ENCODE measurements at regions not wholly inside any gene's neighbourhood (a gene's known extent, or its start where the extent isn't known, plus 50 kb on each side); places are given as distances from the start of the nearest gene placed in this dataset.

DNA sequence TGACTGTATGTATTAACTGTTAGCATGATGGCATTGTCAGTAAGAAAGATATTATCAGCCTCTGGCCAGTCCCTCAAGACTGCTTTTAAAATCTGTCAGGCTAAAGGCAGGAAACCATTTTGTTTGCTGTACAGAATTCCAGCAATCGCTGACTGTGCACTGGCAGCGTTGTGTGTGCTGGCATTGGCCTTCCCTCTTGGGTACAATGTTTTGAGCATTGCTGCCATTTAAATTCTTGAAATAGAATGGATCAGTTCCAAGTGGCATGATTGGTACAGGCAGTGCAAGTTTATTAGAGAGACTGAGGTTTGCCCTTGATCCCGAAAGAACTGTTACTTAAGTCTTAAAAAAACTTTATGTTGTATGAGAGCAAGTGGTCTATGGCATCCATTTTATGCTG, 788.7 kb downstream of the OTOL1 start (continued):
- TF ChIP-seq, protein P1, sequence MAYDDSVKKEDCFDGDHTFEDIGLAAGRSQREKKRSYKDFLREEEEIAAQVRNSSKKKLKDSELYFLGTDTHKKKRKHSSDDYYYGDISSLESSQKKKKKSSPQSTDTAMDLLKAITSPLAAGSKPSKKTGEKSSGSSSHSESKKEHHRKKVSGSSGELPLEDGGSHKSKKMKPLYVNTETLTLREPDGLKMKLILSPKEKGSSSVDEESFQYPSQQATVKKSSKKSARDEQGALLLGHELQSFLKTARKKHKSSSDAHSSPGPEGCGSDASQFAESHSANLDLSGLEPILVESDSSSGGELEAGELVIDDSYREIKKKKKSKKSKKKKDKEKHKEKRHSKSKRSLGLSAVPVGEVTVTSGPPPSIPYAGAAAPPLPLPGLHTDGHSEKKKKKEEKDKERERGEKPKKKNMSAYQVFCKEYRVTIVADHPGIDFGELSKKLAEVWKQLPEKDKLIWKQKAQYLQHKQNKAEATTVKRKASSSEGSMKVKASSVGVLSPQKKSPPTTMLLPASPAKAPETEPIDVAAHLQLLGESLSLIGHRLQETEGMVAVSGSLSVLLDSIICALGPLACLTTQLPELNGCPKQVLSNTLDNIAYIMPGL (CRISPR knock-in tag; IDR thresholded peaks at IDR 0.05): no peak
- TF ChIP-seq TCF7 (CRISPR knock-in tag; IDR thresholded peaks at IDR 0.05; ENCODE audit: low read depth): no peak
- TF ChIP-seq, protein P2, sequence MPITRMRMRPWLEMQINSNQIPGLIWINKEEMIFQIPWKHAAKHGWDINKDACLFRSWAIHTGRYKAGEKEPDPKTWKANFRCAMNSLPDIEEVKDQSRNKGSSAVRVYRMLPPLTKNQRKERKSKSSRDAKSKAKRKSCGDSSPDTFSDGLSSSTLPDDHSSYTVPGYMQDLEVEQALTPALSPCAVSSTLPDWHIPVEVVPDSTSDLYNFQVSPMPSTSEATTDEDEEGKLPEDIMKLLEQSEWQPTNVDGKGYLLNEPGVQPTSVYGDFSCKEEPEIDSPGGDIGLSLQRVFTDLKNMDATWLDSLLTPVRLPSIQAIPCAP (CRISPR knock-in tag; IDR thresholded peaks at IDR 0.05): no peak
- TF ChIP-seq, protein P3, sequence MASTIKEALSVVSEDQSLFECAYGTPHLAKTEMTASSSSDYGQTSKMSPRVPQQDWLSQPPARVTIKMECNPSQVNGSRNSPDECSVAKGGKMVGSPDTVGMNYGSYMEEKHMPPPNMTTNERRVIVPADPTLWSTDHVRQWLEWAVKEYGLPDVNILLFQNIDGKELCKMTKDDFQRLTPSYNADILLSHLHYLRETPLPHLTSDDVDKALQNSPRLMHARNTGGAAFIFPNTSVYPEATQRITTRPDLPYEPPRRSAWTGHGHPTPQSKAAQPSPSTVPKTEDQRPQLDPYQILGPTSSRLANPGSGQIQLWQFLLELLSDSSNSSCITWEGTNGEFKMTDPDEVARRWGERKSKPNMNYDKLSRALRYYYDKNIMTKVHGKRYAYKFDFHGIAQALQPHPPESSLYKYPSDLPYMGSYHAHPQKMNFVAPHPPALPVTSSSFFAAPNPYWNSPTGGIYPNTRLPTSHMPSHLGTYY (CRISPR knock-in tag; IDR thresholded peaks at IDR 0.05): no peak
- TF ChIP-seq, protein P4, sequence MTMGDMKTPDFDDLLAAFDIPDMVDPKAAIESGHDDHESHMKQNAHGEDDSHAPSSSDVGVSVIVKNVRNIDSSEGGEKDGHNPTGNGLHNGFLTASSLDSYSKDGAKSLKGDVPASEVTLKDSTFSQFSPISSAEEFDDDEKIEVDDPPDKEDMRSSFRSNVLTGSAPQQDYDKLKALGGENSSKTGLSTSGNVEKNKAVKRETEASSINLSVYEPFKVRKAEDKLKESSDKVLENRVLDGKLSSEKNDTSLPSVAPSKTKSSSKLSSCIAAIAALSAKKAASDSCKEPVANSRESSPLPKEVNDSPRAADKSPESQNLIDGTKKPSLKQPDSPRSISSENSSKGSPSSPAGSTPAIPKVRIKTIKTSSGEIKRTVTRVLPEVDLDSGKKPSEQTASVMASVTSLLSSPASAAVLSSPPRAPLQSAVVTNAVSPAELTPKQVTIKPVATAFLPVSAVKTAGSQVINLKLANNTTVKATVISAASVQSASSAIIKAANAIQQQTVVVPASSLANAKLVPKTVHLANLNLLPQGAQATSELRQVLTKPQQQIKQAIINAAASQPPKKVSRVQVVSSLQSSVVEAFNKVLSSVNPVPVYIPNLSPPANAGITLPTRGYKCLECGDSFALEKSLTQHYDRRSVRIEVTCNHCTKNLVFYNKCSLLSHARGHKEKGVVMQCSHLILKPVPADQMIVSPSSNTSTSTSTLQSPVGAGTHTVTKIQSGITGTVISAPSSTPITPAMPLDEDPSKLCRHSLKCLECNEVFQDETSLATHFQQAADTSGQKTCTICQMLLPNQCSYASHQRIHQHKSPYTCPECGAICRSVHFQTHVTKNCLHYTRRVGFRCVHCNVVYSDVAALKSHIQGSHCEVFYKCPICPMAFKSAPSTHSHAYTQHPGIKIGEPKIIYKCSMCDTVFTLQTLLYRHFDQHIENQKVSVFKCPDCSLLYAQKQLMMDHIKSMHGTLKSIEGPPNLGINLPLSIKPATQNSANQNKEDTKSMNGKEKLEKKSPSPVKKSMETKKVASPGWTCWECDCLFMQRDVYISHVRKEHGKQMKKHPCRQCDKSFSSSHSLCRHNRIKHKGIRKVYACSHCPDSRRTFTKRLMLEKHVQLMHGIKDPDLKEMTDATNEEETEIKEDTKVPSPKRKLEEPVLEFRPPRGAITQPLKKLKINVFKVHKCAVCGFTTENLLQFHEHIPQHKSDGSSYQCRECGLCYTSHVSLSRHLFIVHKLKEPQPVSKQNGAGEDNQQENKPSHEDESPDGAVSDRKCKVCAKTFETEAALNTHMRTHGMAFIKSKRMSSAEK (CRISPR knock-in tag; IDR thresholded peaks at IDR 0.05; ENCODE audit: borderline replicate concordance): no peak

DNA sequence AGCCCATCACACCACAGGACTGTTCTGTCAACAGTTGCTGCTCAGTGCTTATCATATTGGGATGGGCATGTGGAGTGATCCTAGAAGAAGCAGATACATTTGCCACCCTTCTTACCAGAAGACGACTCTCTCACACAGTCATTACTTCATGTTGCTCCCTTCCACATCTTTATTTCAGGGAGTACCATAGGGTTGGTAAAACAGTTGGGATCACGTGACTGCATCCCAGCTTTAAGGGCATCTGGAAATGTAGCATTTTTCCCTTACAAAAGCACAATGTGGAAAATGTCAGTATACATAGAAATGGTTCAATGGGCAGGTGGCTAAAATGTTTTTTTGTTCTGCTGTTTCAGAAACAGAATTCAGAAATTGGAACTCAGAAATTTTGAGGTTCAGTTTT, 791.0 kb downstream of the OTOL1 start:
- ChIA-PET CTCF (no interaction called here), POLR2A (no interaction called here)
- no peaks in the 10 kb centered on the region for H3K27me3 Mint-ChIP-seq (ENCODE audit: low read depth)
- TF ChIP-seq MXD4 (CRISPR knock-in tag; IDR thresholded peaks at IDR 0.05; ENCODE audit: borderline replicate concordance): no peak
- no peak for TF ChIP-seq ZBTB21 (CRISPR knock-in tag; IDR thresholded peaks at IDR 0.05; ENCODE audit: borderline replicate concordance)
- no peak for TF ChIP-seq TCF7 (CRISPR knock-in tag; IDR thresholded peaks at IDR 0.05; ENCODE audit: low read depth)
- no peak for TF ChIP-seq GTF2I (CRISPR knock-in tag; conservative IDR thresholded peaks at IDR 0.05)
- no peak for TF ChIP-seq ATF1 (CRISPR knock-in tag; IDR thresholded peaks at IDR 0.05)
- 0 out of 2 replicates have a peak, but pooled peaks cover 6% of the 10 kb centered on the region for H3K9me3 Mint-ChIP-seq
- H3K36me3 Mint-ChIP-seq: peaks cover 2% of the 10 kb centered on the region; the same call in 1 of the 2 replicates
- ATAC-seq: no peak
- no peak overlapping the region for H3K4me3 Mint-ChIP-seq
- H3K27ac Mint-ChIP-seq: no peak overlapping the region
- H3K4me1 Mint-ChIP-seq: 0 out of 2 replicates have a peak, but pooled peaks cover 2% of the 10 kb centered on the region
- no peak for DNase-seq (ENCODE audit: low spot score)

DNA sequence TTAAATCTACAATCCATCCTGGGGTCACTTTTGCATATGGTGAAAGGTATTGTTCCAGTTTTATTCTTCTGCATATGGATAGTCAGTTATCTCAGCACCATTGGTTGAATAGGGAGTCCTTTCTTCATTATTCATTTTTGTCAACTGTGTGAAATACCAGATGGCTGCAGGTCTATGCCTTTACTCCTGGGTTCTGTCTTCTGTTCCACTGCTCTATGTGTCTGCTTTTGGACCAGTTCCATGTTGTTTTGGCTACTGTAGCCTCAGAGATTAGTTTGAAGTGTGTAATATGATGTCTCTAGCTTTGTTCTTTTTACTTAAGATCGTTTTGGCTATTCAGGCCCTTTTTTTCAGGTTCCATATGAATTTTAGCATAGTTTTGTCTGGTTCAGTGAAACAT, 795.8 kb downstream of the OTOL1 start:
- ATAC-seq (no peak), DNase-seq (ENCODE audit: low spot score) (no peak)
- H3K4me1 Mint-ChIP-seq: peaks cover 5% of the 10 kb centered on the region; the same call in 1 of the 2 replicates
- H3K27ac Mint-ChIP-seq: no peak overlapping the region
- TF ChIP-seq GRHL2 (CRISPR knock-in tag; IDR thresholded peaks at IDR 0.05; ENCODE audit: insufficient replicate concordance, severe bottlenecking): no peak
- TF ChIP-seq, protein P5, sequence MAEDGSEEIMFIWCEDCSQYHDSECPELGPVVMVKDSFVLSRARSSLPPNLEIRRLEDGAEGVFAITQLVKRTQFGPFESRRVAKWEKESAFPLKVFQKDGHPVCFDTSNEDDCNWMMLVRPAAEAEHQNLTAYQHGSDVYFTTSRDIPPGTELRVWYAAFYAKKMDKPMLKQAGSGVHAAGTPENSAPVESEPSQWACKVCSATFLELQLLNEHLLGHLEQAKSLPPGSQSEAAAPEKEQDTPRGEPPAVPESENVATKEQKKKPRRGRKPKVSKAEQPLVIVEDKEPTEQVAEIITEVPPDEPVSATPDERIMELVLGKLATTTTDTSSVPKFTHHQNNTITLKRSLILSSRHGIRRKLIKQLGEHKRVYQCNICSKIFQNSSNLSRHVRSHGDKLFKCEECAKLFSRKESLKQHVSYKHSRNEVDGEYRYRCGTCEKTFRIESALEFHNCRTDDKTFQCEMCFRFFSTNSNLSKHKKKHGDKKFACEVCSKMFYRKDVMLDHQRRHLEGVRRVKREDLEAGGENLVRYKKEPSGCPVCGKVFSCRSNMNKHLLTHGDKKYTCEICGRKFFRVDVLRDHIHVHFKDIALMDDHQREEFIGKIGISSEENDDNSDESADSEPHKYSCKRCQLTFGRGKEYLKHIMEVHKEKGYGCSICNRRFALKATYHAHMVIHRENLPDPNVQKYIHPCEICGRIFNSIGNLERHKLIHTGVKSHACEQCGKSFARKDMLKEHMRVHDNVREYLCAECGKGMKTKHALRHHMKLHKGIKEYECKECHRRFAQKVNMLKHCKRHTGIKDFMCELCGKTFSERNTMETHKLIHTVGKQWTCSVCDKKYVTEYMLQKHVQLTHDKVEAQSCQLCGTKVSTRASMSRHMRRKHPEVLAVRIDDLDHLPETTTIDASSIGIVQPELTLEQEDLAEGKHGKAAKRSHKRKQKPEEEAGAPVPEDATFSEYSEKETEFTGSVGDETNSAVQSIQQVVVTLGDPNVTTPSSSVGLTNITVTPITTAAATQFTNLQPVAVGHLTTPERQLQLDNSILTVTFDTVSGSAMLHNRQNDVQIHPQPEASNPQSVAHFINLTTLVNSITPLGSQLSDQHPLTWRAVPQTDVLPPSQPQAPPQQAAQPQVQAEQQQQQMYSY (CRISPR knock-in tag; IDR thresholded peaks at IDR 0.05): no peak
- TF ChIP-seq RORB (CRISPR knock-in tag; IDR thresholded peaks at IDR 0.05): no peak
- TF ChIP-seq MXD4 (CRISPR knock-in tag; IDR thresholded peaks at IDR 0.05; ENCODE audit: borderline replicate concordance): no peak
- no peak for TF ChIP-seq SMAD3 (CRISPR knock-in tag; IDR thresholded peaks at IDR 0.05; ENCODE audit: borderline replicate concordance)
- TF ChIP-seq EMX1 (CRISPR knock-in tag; IDR thresholded peaks at IDR 0.05): no peak
- POLR2A ChIA-PET: no interaction called here
- CTCF ChIA-PET: no interaction called here
- H3K27me3 Mint-ChIP-seq (ENCODE audit: low read depth): no peaks in the 10 kb centered on the region
- H3K4me3 Mint-ChIP-seq: no peak overlapping the region
- no peaks in the 10 kb centered on the region for H3K36me3 Mint-ChIP-seq
- H3K9me3 Mint-ChIP-seq: 0 out of 2 replicates have a peak, but pooled peaks cover 6% of the 10 kb centered on the region

Data from WTC11 (cell line).